Prostate gland (tissue), 2 donors: ENCODE measurements at regions not wholly inside any gene's neighbourhood (a gene's known extent, or its start where the extent isn't known, plus 50 kb on each side); places are given as distances from the start of the nearest gene placed in this dataset.
"Not testable (repeated sequence)": the region's sequence is repeated elsewhere in the genome, so short reads cannot be mapped to it uniquely, and the experiment has no call there.

Source experiments
- DNase-seq: peaks from one replicate; pipeline ENCODE4 v3.0.0-alpha.2; 2019; ENCODE audit warnings: low spot score
- H3K27ac ChIP-seq, 2 donors: fragments of 200-600 bp; sonication (generic); 2 replicates each; pipeline ENCODE4 v1.5.1; 2017 to 2019
- H3K27me3 ChIP-seq: fragments of 200-600 bp; sonication (generic); replicated peaks from 2 replicates; pipeline ENCODE4 v1.5.1; 2019; ENCODE audit not compliant: insufficient read depth
- H3K36me3 ChIP-seq, 2 donors: fragments of 200-600 bp; sonication (generic); 1 replicate in 1 of 2; 2 replicates in 1 of 2; pipeline versions ENCODE4 v1.5.1 to v1.8.1; 2017 to 2019
- H3K4me1 ChIP-seq: fragments of 200-600 bp; sonication (generic); replicated peaks from 2 replicates; pipeline ENCODE4 v1.5.1; 2019
- H3K4me3 ChIP-seq, 2 donors: fragments of 200-600 bp; sonication (generic); 2 replicates each; pipeline ENCODE4 v1.5.1; 2017 to 2019
- H3K9me3 ChIP-seq: fragments of 200-600 bp; sonication (generic); 2 replicates; pipeline ENCODE4 v1.5.1; 2017
- WGBS: methylation state at CpG from one replicate; pipeline ENCODE4 v1.1.5; 2018; 5-methylcytosine and 5-hydroxymethylcytosine counted together
- intact Hi-C: fragments of 100-400 bp; cut with DNase I; formaldehyde crosslinking; loops from one replicate; pipeline ENCODE4 v1.14.2; 2022

GRCh38 chr21:9813894-9814814 is 707.2 kb upstream of the TPTE start:
- peak; percentile 19 for DNase-seq
- H3K4me1 ChIP-seq, H3K4me3 ChIP-seq, intact Hi-C loops, H3K27ac ChIP-seq, H3K36me3 ChIP-seq, H3K9me3 ChIP-seq, H3K27me3 ChIP-seq: not testable (repeated sequence)
- WGBS = 83% methylated on average over 12 of the region's 57 CpGs

DNA sequence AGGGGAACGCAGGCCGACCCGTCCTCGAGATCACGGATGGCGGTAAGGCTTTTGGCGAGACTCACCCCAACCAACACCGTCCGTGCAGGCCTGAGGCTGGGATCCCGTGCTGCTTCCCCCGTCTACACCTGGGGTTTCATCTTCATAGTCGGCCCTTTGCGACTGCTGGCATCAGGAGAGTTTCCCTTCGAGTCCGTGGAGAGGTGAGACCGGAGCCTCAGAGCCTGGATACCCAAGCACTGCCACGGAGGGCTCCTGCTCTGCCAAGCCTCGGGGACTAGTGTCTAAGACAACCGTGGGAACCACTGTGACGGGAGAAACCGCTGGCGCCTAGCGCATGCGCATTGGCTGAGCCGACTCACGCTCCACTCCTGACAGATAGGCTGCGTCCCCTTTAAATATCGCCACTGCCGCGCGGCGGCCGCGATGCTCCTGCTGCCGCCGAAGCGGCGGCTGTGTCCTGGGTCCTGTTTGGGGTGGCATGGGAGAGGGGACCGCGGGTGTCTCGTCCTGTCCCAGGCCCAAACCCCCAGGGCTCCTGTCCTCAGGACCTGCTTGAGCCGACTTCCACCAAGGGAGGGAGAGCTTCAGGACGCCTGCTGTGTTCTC is 706.1 kb upstream of the TPTE start:
- intact Hi-C loops, H3K27me3 ChIP-seq, DNase-seq, H3K4me3 ChIP-seq, H3K27ac ChIP-seq, H3K4me1 ChIP-seq, H3K36me3 ChIP-seq, H3K9me3 ChIP-seq: not testable (repeated sequence)
- WGBS = 81% methylated on average over 28 of the region's 43 CpGs

DNA sequence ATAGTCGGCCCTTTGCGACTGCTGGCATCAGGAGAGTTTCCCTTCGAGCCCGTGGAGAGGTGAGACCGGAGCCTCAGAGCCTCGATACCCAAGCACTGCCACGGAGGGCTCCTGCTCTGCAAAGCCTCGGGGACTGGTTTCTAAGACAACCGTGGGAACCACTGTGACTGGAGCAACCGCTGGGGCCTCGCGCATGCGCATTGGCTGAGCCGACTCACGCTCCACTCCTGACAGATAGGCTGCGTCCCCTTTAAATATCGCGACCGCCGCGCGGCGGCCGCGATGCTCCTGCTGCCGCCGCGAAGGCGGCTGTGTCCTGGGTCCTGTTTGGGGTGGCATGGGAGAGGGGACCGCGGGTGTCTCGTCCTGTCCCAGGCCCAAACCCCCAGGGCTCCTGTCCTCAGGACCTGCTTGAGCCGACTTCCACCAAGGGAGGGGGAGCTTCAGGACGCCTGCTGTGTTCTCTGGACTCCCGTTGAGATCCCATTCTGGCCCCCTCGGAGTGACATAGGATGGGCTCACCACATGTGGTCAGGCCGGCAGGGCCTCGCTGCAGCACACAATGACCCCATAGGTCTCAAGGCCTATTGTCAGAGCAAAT is 704.5 kb upstream of the TPTE start:
- 70% methylated on average over 5 of the region's 38 CpGs for WGBS
- H3K4me1 ChIP-seq, intact Hi-C loops: not testable (repeated sequence)

DNA sequence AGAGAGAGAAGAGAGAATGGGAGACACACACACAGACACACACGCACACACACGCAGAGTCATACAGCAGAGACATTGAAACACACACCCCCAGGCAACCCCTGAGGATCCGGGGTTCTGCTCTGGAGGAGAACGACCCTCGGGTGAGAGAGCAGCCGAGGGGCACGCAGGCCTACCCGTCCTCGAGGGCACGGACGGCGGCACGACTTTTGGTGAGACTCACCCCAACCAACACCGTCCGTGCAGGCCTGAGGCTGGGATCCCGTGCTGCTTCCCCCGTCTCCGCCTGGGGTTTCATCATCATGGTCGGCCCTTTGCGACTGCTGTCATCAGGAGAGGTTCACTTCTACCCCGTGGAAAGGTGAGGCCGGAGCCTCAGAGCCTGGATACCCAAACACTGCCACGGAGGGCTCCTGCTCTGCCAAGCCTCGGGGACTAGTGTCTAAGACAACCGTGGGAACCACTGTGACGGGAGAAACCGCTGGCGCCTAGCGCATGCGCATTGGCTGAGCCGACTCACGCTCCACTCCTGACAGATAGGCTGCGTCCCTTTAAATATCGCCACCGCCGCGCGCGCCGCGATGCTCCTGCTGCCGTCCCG is 703.4 kb upstream of the TPTE start:
- H3K27ac ChIP-seq, H3K4me3 ChIP-seq, intact Hi-C loops, DNase-seq, H3K4me1 ChIP-seq, H3K36me3 ChIP-seq, H3K27me3 ChIP-seq, H3K9me3 ChIP-seq: not testable (repeated sequence)
- WGBS = 80% methylated on average over 1 of the region's 43 CpGs

More for the DNA sequence above, 704.5 kb upstream of the TPTE start:
- H3K27ac ChIP-seq, H3K36me3 ChIP-seq, DNase-seq, H3K27me3 ChIP-seq, H3K9me3 ChIP-seq, H3K4me3 ChIP-seq: not testable (repeated sequence)

- H3K36me3 ChIP-seq, H3K27me3 ChIP-seq, H3K4me1 ChIP-seq, DNase-seq, H3K27ac ChIP-seq, H3K4me3 ChIP-seq, intact Hi-C loops, H3K9me3 ChIP-seq: not testable (repeated sequence)
- no CpG with 5 or more reads among the region's 37 CpGs for WGBS
These were observed 701.7 kb upstream of the TPTE start for GRCh38 chr21:9819549-9820192.

- DNase-seq, H3K27ac ChIP-seq, H3K36me3 ChIP-seq, H3K9me3 ChIP-seq, H3K4me3 ChIP-seq, H3K27me3 ChIP-seq, intact Hi-C loops, H3K4me1 ChIP-seq: not testable (repeated sequence)
- 82% methylated on average over 20 of the region's 20 CpGs for WGBS
These were observed 700.8 kb upstream of the TPTE start for GRCh38 chr21:9820579-9820978.

GRCh38 chr21:9821472-9821871 is 699.9 kb upstream of the TPTE start:
- intact Hi-C loops, H3K4me1 ChIP-seq, DNase-seq, H3K27me3 ChIP-seq, H3K27ac ChIP-seq, H3K9me3 ChIP-seq, H3K36me3 ChIP-seq, H3K4me3 ChIP-seq: not testable (repeated sequence)
- WGBS = 73% methylated on average over 20 of the region's 20 CpGs

DNA sequence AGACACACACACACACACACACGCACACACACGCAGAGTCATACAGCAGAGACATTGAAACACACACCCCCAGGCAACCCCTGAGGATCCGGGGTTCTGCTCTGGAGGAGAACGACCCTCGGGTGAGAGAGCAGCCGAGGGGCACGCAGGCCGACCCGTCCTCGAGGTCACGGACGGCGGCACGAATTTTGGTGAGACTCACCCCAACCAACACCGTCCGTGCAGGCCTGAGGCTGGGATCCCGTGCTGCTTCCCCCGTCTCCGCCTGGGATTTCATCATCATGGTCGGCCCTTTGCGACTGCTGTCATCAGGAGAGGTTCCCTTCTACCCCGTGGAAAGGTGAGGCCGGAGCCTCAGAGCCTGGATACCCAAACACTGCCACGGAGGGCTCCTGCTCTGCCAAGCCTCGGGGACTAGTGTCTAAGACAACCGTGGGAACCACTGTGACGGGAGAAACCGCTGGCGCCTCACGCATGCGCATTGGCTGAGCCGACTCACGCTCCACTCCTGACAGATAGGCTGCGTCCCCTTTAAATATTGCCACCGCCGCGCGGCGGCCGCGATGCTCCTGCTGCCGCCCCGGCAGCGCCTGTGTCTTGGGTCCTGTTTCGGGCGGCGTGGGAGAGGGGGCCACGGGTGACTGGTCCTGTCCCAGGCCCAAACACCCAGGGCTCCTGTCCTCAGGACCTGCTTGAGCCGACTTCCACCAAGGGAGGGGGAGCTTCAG is 699.1 kb upstream of the TPTE start:
- H3K4me3 ChIP-seq, DNase-seq, H3K27ac ChIP-seq, intact Hi-C loops, H3K4me1 ChIP-seq, H3K27me3 ChIP-seq, H3K36me3 ChIP-seq, H3K9me3 ChIP-seq: not testable (repeated sequence)
- 75% methylated on average over 22 of the region's 49 CpGs for WGBS

GRCh38 chr21:9823197-9824157 is 697.9 kb upstream of the TPTE start:
- H3K36me3 ChIP-seq, H3K4me1 ChIP-seq, H3K27me3 ChIP-seq, H3K27ac ChIP-seq, DNase-seq, intact Hi-C loops, H3K9me3 ChIP-seq, H3K4me3 ChIP-seq: not testable (repeated sequence)
- WGBS = 82% methylated on average over 56 of the region's 65 CpGs

DNA sequence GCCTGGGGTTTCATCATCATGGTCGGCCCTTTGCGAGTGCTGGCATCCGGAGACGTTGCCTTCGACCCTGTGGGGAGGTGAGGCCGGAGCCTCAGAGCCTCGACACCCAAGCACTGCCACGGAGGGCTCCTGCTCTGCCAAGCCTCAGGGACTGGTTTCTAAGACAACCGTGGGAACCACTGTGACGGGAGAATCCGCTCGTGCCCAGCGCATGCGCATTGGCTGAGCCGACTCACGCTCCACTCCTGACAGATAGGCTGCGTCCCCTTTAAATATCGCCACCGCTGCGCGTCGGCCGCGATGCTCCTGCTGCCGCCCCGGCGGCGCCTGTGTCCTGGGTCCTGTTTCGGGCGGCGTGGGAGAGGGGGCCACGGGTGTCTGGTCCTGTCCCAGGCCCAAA is 690.6 kb upstream of the TPTE start:
- intact Hi-C loops, H3K36me3 ChIP-seq, H3K27me3 ChIP-seq, H3K9me3 ChIP-seq, H3K27ac ChIP-seq, H3K4me3 ChIP-seq, H3K4me1 ChIP-seq, DNase-seq: not testable (repeated sequence)
- 75% methylated on average over 10 of the region's 32 CpGs for WGBS

DNA sequence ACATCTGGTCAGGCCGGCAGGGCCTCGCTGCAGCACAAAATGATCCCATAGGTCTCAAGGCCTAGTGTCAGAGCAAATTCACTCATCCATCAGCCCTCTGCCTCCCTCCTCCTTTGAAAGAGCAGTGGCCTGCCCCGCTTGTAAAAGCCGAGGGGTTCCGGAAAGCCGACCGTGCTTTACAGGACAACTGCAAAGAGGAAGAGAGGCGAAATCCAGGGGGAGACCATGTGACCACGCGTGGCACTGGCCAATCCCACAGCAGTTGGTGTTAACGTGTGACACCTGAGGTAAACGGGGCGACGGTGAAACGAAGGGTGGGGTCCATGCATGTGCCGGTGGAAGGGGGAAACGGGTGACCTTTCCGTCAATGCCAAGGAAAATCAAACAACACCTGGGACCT is 688.6 kb upstream of the TPTE start:
- intact Hi-C loops, H3K27ac ChIP-seq, H3K4me3 ChIP-seq, H3K36me3 ChIP-seq, H3K27me3 ChIP-seq, H3K9me3 ChIP-seq, H3K4me1 ChIP-seq, DNase-seq: not testable (repeated sequence)
- 63% methylated on average over 12 of the region's 18 CpGs for WGBS
